Breast epithelium (tissue), 4 donors: ENCODE measurements at regions not wholly inside any gene's neighbourhood (a gene's known extent, or its start where the extent isn't known, plus 50 kb on each side); places are given as distances from the start of the nearest gene placed in this dataset.

Experiments used
- DNase-seq, 2 donors: peaks; one replicate each; pipeline ENCODE4 v3.0.0-alpha.2; 2019; ENCODE audit warnings: low spot score in 2 of 2
- H3K27ac ChIP-seq, 2 donors: fragments of 200-600 bp; sonication (generic) in 1 of 2; one replicate each; pipeline ENCODE4 v1.5.1; 2016 to 2019; ENCODE audit warnings: mild to moderate bottlenecking in 1 of 2
- H3K27me3 ChIP-seq, 2 donors: fragments of 200-600 bp; sonication (generic) in 1 of 2; one replicate each; pipeline versions ENCODE4 v1.5.1 to v1.6.0; 2017 to 2019; ENCODE audit warnings: control low read depth in 1 of 2, mild to moderate bottlenecking in 1 of 2
- H3K36me3 ChIP-seq: fragments of 200-600 bp; one replicate; pipeline ENCODE4 v1.5.1; 2019
- H3K4me1 ChIP-seq, 2 donors: fragments of 200-600 bp; sonication (generic); one replicate each; pipeline ENCODE4 v1.5.1; 2016 to 2019; ENCODE audit warnings: control low read depth in 1 of 2
- H3K4me3 ChIP-seq, 3 donors: fragments of 200-600 bp; sonication (generic); 1 replicate in 2 of 3; 2 replicates in 1 of 3; pipeline ENCODE4 v1.5.1; 2016 to 2019; ENCODE audit warnings: mild to moderate bottlenecking in 3 of 3, moderate library complexity in 2 of 3
- H3K9me3 ChIP-seq, 2 donors: fragments of 200-600 bp; sonication (generic) in 1 of 2; one replicate each; pipeline ENCODE4 v1.5.1; 2016 to 2019; ENCODE audit warnings: control low read depth in 1 of 2
- CTCF ChIP-seq, 3 donors: fragments of 450-650 bp; IDR thresholded peaks; one replicate each; pipeline ENCODE4 v1.5.1; 2016 to 2017; ENCODE audit warnings: antibody characterized with exemption in 3 of 3, mild to moderate bottlenecking in 3 of 3, moderate library complexity in 3 of 3
- POLR2A ChIP-seq: fragments of 450-650 bp; IDR thresholded peaks from one replicate; pipeline ENCODE4 v1.6.1; 2016; ENCODE audit warnings: antibody characterized with exemption, mild to moderate bottlenecking, moderate library complexity
- POLR2AphosphoS5 ChIP-seq, 3 donors: sonication (generic); formaldehyde crosslinking; IDR thresholded peaks; one replicate each; pipeline ENCODE4 v1.6.1; 2017; ENCODE audit warnings: antibody characterized with exemption in 3 of 3
- intact Hi-C: fragments of 100-400 bp; cut with DNase I; formaldehyde crosslinking; loops from one replicate; pipeline ENCODE4 v1.15.1; 2023; ENCODE audit warnings: low total_unique reads

- no peak for TF ChIP-seq CTCF (IDR thresholded peaks at IDR 0.05)
- no peak for TF ChIP-seq POLR2AphosphoS5 (IDR thresholded peaks at IDR 0.05)
- TF ChIP-seq POLR2A, result no peak
- no peaks in the 10 kb centered on the region for H3K36me3 ChIP-seq
- intact Hi-C loops, result no loop called here
These were observed 200.6 kb upstream of the MGAT4C start for GRCh38 chr12:86456776-86457175.

GRCh38 chr12:86456241-86456640 is 200.1 kb upstream of the MGAT4C start:
- H3K36me3 ChIP-seq, result no peaks in the 10 kb centered on the region
- intact Hi-C loops, result no loop called here
- no peak overlapping the region for H3K4me3 ChIP-seq
- H3K27ac ChIP-seq, result no peak overlapping the region
- TF ChIP-seq CTCF (IDR thresholded peaks at IDR 0.05), result no peak
- no peak for TF ChIP-seq POLR2A
- H3K27me3 ChIP-seq, result no peaks in the 10 kb centered on the region
- DNase-seq, result no peak
- H3K4me1 ChIP-seq, result no peaks in the 10 kb centered on the region
- H3K9me3 ChIP-seq, result no peaks in the 10 kb centered on the region

More at GRCh38 chr12:86456776-86457175, 200.6 kb upstream of the MGAT4C start:
- Histone ChIP-seq H3K4me3 (no peak overlapping the region), H3K4me1 (no peaks in the 10 kb centered on the region), H3K27me3 (no peaks in the 10 kb centered on the region), H3K9me3 (no peaks in the 10 kb centered on the region), H3K27ac (no peak overlapping the region)
- DNase-seq, result no peak

GRCh38 chr12:86445356-86445755 is 189.2 kb upstream of the MGAT4C start:
- TF ChIP-seq CTCF (IDR thresholded peaks at IDR 0.05), result no peak
- Histone ChIP-seq H3K4me1 (no peaks in the 10 kb centered on the region), H3K27ac (no peak overlapping the region), H3K36me3 (no peaks in the 10 kb centered on the region), H3K4me3 (no peak overlapping the region), H3K27me3 (no peaks in the 10 kb centered on the region), H3K9me3 (no peaks in the 10 kb centered on the region)
- no peak for DNase-seq
- intact Hi-C loops, result no loop called here

- Histone ChIP-seq H3K9me3 (peaks cover 9 to 10% of the 10 kb centered on the region in 2 donors), H3K36me3 (no peaks in the 10 kb centered on the region), H3K4me3 (no peak overlapping the region), H3K4me1 (no peaks in the 10 kb centered on the region), H3K27ac (no peak overlapping the region), H3K27me3 (no peaks in the 10 kb centered on the region)
- TF ChIP-seq POLR2AphosphoS5 (IDR thresholded peaks at IDR 0.05), result no peak
- TF ChIP-seq CTCF (IDR thresholded peaks at IDR 0.05), result no peak
- no peak for TF ChIP-seq POLR2A
- DNase-seq, result no peak
- intact Hi-C loops, result no loop called here
These were observed 178.9 kb upstream of the MGAT4C start for GRCh38 chr12:86435053-86435452.

GRCh38 chr12:86429824-86430223 is 173.6 kb upstream of the MGAT4C start:
- DNase-seq, result no peak
- TF ChIP-seq POLR2A, result no peak
- no peak for TF ChIP-seq CTCF (IDR thresholded peaks at IDR 0.05)
- no peak for TF ChIP-seq POLR2AphosphoS5 (IDR thresholded peaks at IDR 0.05)
- no peaks in the 10 kb centered on the region for H3K36me3 ChIP-seq
- H3K4me1 ChIP-seq, result no peaks in the 10 kb centered on the region
- intact Hi-C loops, result no loop called here
- H3K9me3 ChIP-seq, result peaks cover 12 to 20% of the 10 kb centered on the region in 2 donors
- H3K4me3 ChIP-seq, result no peak overlapping the region
- no peak overlapping the region for H3K27ac ChIP-seq
- H3K27me3 ChIP-seq, result no peaks in the 10 kb centered on the region
